SH-SY5Y (cell line): ENCODE measurements at regions not wholly inside any gene's neighbourhood (a gene's known extent, or its start where the extent isn't known, plus 50 kb on each side); places are given as distances from the start of the nearest gene placed in this dataset.

Experiments used
- GATA2 ChIP-seq: IDR thresholded peaks from 2 replicates; pipeline ENCODE4 v1.6.1; 2011; ENCODE audit warnings: mild to moderate bottlenecking, low read depth, low read length
- GATA3 ChIP-seq: IDR thresholded peaks from 2 replicates; pipeline ENCODE4 v1.6.1; 2011; ENCODE audit warnings: low read depth, mild to moderate bottlenecking, low read length, moderate library complexity

DNA sequence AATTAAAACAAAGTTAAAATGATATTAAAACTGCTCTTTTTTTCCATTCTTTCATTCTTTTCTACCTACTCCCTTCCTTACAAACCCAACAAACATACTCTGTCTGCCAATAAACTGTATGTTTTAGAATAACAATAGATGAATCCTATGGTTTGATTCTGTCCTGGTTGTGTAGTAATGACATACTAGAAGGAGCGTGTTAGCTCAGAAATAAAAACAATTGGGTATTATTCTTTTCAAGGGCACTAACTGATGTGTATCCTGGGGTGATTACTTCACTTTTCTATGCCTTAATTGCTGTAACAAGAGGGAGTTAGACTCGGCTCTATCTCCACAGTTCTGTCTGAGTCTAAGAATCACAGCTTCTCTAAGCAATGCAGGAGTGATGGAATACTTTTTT is 194.4 kb downstream of the GIPC2 start:
- TF ChIP-seq GATA2 (no peak), GATA3 (no peak)
